ENCODE measurements at regions not wholly inside any gene's neighbourhood (a gene's known extent, or its start where the extent isn't known, plus 50 kb on each side); places are given as distances from the start of the nearest gene placed in this dataset.

DNA sequence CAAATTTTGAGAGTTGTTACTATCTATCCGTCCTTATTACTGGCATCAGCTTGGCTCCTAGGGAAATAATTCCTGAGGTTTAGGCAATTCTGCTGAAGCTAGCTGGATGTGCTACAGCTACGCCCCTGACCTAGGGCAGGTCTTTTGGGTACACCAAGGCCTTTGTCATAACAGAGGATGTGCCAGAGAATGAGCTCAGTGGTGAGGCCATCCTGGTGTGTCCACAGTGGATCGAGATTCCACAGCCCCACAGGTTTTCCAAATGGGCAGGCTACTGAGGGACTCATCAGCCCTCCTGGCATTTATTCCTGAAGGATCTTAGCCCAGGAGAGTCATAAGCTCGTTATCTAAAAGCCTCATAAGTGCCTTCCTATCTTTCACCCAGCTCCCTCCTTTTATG lies 475.2 kb upstream of the USP24 start:
- DNase-seq (ENCODE audit: low spot score) = no peak
- Histone ChIP-seq H3K27ac (no peak overlapping the region), H3K9me3 (no peaks in the 10 kb centered on the region), H3K4me3 (no peak overlapping the region), H3K36me3 (no peaks in the 10 kb centered on the region), H3K4me1 (peaks cover 0 to 20% of the 10 kb centered on the region in 2 donors), H3K27me3 (no peaks in the 10 kb centered on the region)
- TF ChIP-seq, protein P1, sequence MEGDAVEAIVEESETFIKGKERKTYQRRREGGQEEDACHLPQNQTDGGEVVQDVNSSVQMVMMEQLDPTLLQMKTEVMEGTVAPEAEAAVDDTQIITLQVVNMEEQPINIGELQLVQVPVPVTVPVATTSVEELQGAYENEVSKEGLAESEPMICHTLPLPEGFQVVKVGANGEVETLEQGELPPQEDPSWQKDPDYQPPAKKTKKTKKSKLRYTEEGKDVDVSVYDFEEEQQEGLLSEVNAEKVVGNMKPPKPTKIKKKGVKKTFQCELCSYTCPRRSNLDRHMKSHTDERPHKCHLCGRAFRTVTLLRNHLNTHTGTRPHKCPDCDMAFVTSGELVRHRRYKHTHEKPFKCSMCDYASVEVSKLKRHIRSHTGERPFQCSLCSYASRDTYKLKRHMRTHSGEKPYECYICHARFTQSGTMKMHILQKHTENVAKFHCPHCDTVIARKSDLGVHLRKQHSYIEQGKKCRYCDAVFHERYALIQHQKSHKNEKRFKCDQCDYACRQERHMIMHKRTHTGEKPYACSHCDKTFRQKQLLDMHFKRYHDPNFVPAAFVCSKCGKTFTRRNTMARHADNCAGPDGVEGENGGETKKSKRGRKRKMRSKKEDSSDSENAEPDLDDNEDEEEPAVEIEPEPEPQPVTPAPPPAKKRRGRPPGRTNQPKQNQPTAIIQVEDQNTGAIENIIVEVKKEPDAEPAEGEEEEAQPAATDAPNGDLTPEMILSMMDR (IDR thresholded peaks at IDR 0.05) = no peak

DNA sequence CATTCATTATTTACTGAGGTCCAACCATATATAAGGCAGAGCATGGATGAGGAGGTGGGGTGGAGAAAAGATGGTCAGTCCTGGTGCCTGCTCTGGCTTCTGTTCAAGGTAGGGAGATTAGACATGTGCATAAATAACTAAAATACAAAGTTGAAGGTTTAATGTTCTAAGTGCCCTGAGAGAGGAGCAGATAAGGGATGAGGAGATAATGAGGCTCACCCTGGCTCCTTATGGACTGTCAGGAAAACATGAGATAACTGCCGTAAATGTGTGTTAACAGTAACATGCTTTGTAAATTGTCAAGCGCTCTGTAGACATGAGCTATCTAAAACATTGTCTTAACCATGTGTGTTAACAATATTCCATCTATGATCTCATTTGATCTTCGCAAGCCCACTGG lies 474.6 kb upstream of the USP24 start:
- Histone ChIP-seq H3K4me1 (peaks cover 0 to 18% of the 10 kb centered on the region in 2 donors), H3K9me3 (no peaks in the 10 kb centered on the region), H3K27ac (no peak overlapping the region), H3K27me3 (no peaks in the 10 kb centered on the region), H3K36me3 (no peaks in the 10 kb centered on the region), H3K4me3 (no peak overlapping the region)
- TF ChIP-seq, protein P1 (IDR thresholded peaks at IDR 0.05) = no peak
- no peak for DNase-seq (ENCODE audit: low spot score)

DNA sequence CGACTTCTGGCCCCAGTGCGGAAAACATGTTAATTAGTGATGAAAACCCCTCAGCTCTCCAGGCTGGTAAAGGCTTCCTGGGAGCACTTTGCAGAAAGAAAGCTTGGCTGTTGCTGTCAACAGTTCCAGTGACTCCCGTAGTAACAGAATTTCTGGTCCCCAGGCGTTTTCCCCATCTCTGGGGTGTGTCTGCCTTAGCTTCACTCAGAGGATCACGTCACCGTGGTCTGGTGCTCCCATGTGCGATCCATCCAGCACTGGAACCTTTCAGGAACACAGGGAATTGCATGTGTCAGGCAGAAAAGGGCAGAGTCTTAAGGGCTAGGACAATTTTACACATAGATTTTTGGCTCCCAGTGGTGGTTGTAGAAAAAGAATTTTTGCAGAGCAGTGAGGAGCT lies 470.4 kb upstream of the USP24 start:
- no peaks in the 10 kb centered on the region for H3K36me3 ChIP-seq
- no peaks in the 10 kb centered on the region for H3K27me3 ChIP-seq
- H3K9me3 ChIP-seq = no peaks in the 10 kb centered on the region
- no peak for DNase-seq (ENCODE audit: low spot score)
- H3K4me1 ChIP-seq = peaks cover 0 to 7% of the 10 kb centered on the region in 2 donors
- no peak overlapping the region for H3K4me3 ChIP-seq
- TF ChIP-seq, protein P1 (IDR thresholded peaks at IDR 0.05) = no peak
- no peak overlapping the region for H3K27ac ChIP-seq

DNA sequence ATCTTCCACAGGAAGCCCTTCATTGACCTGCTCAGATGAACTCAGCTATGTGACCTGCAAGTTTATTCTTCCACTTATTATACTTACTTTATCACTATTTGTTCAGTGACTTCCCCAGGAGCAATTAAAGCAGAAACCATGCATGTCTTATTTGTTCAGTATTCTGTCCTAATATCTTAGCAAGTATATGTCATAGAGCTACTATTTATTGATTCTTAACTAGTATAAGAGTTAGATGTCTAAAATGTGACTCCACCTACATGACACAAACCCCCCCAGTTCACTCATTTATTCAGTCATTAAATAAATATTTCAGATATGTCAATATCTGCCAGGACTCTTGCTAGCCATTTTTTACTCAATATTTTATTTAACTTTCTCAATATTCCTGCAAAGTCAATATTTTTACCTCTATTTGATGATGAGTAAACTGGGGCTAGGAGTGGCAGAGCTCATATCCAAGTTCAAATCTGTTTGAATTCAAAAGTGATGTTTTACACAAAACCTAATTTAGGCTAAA lies 469.0 kb upstream of the USP24 start:
- Histone ChIP-seq H3K9me3 (no peaks in the 10 kb centered on the region), H3K4me3 (no peak overlapping the region), H3K27me3 (no peaks in the 10 kb centered on the region), H3K4me1 (no peaks in the 10 kb centered on the region), H3K27ac (no peak overlapping the region), H3K36me3 (no peaks in the 10 kb centered on the region)
- TF ChIP-seq, protein P1 (IDR thresholded peaks at IDR 0.05) = no peak
- no peak for DNase-seq (ENCODE audit: low spot score)

DNA sequence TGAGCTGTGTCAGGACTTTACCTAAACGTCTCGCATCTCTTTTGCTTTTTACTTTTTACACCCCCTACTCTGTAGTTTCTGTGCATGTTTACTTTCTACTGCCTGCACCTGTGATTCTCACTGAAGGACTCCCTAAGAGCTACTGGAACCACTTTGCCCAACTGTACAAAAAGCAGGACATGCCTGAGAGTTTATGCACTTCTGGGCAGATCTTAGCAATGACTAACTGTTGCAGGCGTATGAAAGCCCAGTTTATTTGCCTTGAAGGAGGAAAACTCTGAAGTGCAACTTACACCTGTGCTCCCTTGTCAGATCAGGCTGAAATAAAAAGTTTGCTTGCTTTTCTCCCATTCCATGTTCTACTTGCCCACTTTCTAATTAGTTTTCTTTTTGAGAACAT lies 467.0 kb upstream of the USP24 start:
- H3K27me3 ChIP-seq = no peaks in the 10 kb centered on the region
- TF ChIP-seq, protein P1 (IDR thresholded peaks at IDR 0.05) = no peak

DNA sequence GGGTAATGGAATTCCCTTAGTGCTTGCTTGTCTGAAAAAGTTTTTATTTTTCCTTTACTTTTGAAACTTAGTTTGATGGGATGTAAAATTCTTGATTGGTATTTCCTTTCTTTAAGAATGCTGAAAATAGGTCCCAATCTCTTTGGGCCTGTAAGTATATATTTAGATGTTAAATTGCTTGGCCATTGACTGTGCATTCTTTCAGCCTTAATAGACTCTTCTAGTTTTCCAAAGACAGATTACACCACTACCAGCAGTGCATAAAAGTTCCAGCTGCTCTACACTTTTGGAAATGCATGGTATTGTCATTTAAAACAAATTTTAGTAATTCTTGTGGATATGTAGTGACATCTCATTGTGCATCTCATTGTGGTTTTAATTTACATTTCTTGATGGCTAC lies 464.8 kb upstream of the USP24 start:
- Histone ChIP-seq H3K9me3 (no peaks in the 10 kb centered on the region), H3K36me3 (no peaks in the 10 kb centered on the region), H3K4me1 (no peaks in the 10 kb centered on the region), H3K27me3 (no peaks in the 10 kb centered on the region), H3K4me3 (no peak overlapping the region), H3K27ac (no peak overlapping the region)
- DNase-seq (ENCODE audit: low spot score) = no peak
- TF ChIP-seq, protein P1 (IDR thresholded peaks at IDR 0.05) = no peak

More for the DNA sequence above, 467.0 kb upstream of the USP24 start:
- Histone ChIP-seq H3K4me3 (no peak overlapping the region), H3K9me3 (no peaks in the 10 kb centered on the region), H3K27ac (no peak overlapping the region), H3K4me1 (no peaks in the 10 kb centered on the region), H3K36me3 (no peaks in the 10 kb centered on the region)
- DNase-seq (ENCODE audit: low spot score) = no peak
